ENCODE measurements at regions not wholly inside any gene's neighbourhood (a gene's known extent, or its start where the extent isn't known, plus 50 kb on each side); places are given as distances from the start of the nearest gene placed in this dataset.

DNA sequence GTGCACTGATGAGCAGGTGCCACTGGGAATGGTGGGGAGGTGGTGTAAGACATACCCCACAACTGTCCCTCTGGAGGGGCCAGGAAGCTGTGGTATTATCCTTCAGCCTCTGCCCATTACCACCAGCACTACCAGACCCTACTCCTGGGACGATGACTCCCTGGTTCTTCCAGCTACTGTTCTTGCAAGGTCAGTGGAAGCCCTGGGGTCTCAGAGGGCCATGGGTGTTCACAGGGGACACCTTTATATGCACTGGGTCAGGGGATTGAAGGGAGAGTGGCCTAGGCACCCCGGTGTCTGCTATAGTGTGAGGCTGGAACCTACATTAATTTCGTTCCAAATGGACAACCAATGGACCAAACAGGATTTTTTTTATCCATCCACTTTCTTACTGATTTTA is 94.7 kb upstream of the SLC22A11 start:
- POLR2A ChIA-PET = no interaction called here
- no peaks in the 10 kb centered on the region; a peak in 1 of 4 replicates for H3K27me3 ChIP-seq (replicated peaks in 1 of 2; ENCODE audit: control insufficient read depth in 2 of 2, insufficient read depth in 2 of 2, low read length in 1 of 2)
- WGBS (ENCODE audit: insufficient coverage, insufficient replicate concordance, low lambda C conversion rate, missing lambda C conversion rate) = 0% methylated on average over 3 of the region's 3 CpGs
- no peak for TF ChIP-seq EZH2 (IDR thresholded peaks at IDR 0.05; ENCODE audit: borderline replicate concordance, control insufficient read depth, low read depth, low read length)
- TF ChIP-seq ZNF24 (IDR thresholded peaks at IDR 0.05) = no peak
- no peak for TF ChIP-seq NFXL1 (IDR thresholded peaks at IDR 0.05; ENCODE audit: borderline replicate concordance)
- no peak for TF ChIP-seq HDAC6 (IDR thresholded peaks at IDR 0.05; ENCODE audit: unreplicated experiment)
- TF ChIP-seq ZNF207 (IDR thresholded peaks at IDR 0.05; ENCODE audit: borderline replicate concordance) = no peak
- TF ChIP-seq MXI1 (IDR thresholded peaks at IDR 0.05; ENCODE audit: low read depth, low read length) = no peak
- no peak for TF ChIP-seq TCF12 (IDR thresholded peaks at IDR 0.05; ENCODE audit: low read depth, low read length)
- no peak for TF ChIP-seq YY1 (IDR thresholded peaks at IDR 0.05; ENCODE audit: low read depth, low read length)
- no peak for TF ChIP-seq POU2F2 (IDR thresholded peaks at IDR 0.05; ENCODE audit: borderline replicate concordance, low read depth, low read length)
- TF ChIP-seq DPF2 (IDR thresholded peaks at IDR 0.05) = no peak
- TF ChIP-seq CBX3 (IDR thresholded peaks at IDR 0.05; ENCODE audit: borderline replicate concordance, low read depth) = no peak
- H3K9me3 ChIP-seq (replicated peaks; ENCODE audit: control insufficient read depth, insufficient read depth, low read length) = no peaks in the 10 kb centered on the region
- ATAC-seq (no peak), DNase-seq (ENCODE audit: low read depth, low spot score) (no peak), FAIRE-seq (no peak)
- H3K4me1 ChIP-seq (ENCODE audit: control insufficient read depth, insufficient read depth, low read length) = no peaks in the 10 kb centered on the region
- no peak overlapping the region for H3K4me3 ChIP-seq
- intact Hi-C loops (cut with micrococcal nuclease; ENCODE audit: unreplicated experiment) = no loop called here
- in situ Hi-C loops (cut with MboI) = no loop called here
- no peaks in the 10 kb centered on the region for H3K79me2 ChIP-seq (ENCODE audit: control insufficient read depth, insufficient read depth, low read length)
- no peak overlapping the region for H3K27ac ChIP-seq (ENCODE audit: control insufficient read depth, insufficient read depth)
- CTCF ChIA-PET = interaction anchor here (2.1 kb wide), 1 partner anchor 12 kb away, joined by 8 read pairs; no protein-coding TSS in a partner anchor
- SMC1A ChIA-PET (ENCODE audit: uncharacterized antibody, unreplicated experiment) = no interaction called here
- RAD21 ChIA-PET (ENCODE audit: unreplicated experiment) = no interaction called here
- no peak overlapping the region for H3K4me2 ChIP-seq (ENCODE audit: control insufficient read depth, insufficient read depth)
- no peak overlapping the region for H2AFZ ChIP-seq (ENCODE audit: control insufficient read depth, low read depth, low read length)
- H3K36me3 ChIP-seq (ENCODE audit: control insufficient read depth in 2 of 2, insufficient read depth in 2 of 2, low read length in 1 of 2) = no peaks in the 10 kb centered on the region
- H3K9ac ChIP-seq (ENCODE audit: control insufficient read depth, insufficient read depth, low read length) = no peak overlapping the region
- H4K20me1 ChIP-seq (ENCODE audit: control insufficient read depth, insufficient read depth) = no peaks in the 10 kb centered on the region
- BruUV-seq (replicated peaks) = no TSS peak

All from GM12878 (cell line).